Activated CD4-positive, alpha-beta memory T cell treated with anti-CD3 and anti-CD28 coated beads, Interleukin-2, amount 10 ng/mL, durations not matched to agents 7 days and 5 days (primary cell): ENCODE measurements at regions not wholly inside any gene's neighbourhood (a gene's known extent, or its start where the extent isn't known, plus 50 kb on each side); places are given as distances from the start of the nearest gene placed in this dataset.

Experiments used
- CTCF ChIA-PET: fragments of 350-600 bp; sonication (Branson Sonifier 250); formaldehyde crosslinking; loops from one replicate; lab custom pipeline; 2021; ENCODE audit warnings: antibody characterized with exemption, inconsistent platforms; lab: Charles Lee
- POLR2A ChIA-PET: fragments of 350-600 bp; sonication (Branson Sonifier 250); formaldehyde crosslinking; loops from one replicate; lab custom pipeline; 2021; ENCODE audit warnings: antibody characterized with exemption; lab: Charles Lee
- DNase-seq: peaks from one replicate; pipeline ENCODE4 v3.0.0-alpha.2; 2020
- H3K27ac Mint-ChIP-seq: one replicate; pipeline ENCODE4 v1.8.0; 2021; ENCODE audit warnings: mild to moderate bottlenecking, mixed read lengths
- H3K27me3 Mint-ChIP-seq: one replicate; pipeline ENCODE4 v1.8.0; 2021; ENCODE audit warnings: mixed read lengths
- H3K36me3 Mint-ChIP-seq: one replicate; pipeline ENCODE4 v1.8.0; 2021; ENCODE audit warnings: low read depth, mixed read lengths
- H3K4me1 Mint-ChIP-seq: one replicate; pipeline ENCODE4 v1.8.0; 2021; ENCODE audit warnings: mixed read lengths
- H3K4me3 Mint-ChIP-seq: one replicate; pipeline ENCODE4 v1.8.0; 2021; ENCODE audit warnings: mild to moderate bottlenecking, mixed read lengths
- H3K9me3 Mint-ChIP-seq: one replicate; pipeline ENCODE4 v1.8.0; 2021; ENCODE audit warnings: mixed read lengths

DNA sequence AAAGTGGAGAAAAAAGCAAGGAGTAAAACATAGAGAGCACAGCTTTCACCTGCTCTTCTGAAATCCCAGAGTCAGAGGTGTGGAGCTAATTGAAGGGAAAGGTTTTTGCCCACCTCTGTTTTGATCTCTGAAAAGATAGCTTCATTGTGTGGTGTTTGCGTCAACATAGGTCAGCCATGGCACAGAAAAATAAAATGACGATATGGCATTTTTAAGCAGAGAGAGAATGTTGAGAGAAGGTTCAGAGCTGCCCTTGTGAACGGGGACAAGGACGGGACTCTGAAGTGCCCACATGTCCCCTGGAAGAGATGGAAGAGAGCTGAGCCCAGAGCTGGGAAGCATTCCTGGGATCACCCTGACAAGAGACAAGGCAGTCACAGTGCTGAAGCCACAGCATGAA lies 249.4 kb upstream of the PLSCR5 start:
- H3K27me3 Mint-ChIP-seq: no peaks in the 10 kb centered on the region
- no peak overlapping the region for H3K4me3 Mint-ChIP-seq
- no peak for DNase-seq
- no peaks in the 10 kb centered on the region for H3K4me1 Mint-ChIP-seq
- H3K27ac Mint-ChIP-seq: no peak overlapping the region
- peaks cover 2% of the 10 kb centered on the region for H3K9me3 Mint-ChIP-seq
- CTCF ChIA-PET: no interaction called here
- H3K36me3 Mint-ChIP-seq: no peaks in the 10 kb centered on the region
- POLR2A ChIA-PET: no interaction called here

DNA sequence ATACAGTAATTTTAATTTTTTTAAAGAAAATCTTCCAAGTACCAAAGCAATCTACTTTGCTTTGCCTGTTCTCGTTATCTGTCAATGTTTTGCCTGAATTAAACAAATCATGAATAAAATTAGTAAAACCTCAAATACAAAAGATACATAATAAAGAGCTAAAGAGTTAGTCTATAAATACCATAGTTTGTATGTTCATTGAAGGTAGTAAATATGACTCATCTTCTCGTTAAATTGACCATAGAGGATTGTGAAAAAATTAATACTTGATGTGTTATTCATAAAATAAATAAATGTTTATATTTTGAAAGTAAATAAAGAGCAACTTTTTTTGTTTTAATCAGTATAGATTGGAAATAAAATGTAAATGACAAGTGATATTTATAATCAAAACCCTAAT lies 246.5 kb upstream of the PLSCR5 start:
- no peak overlapping the region for H3K27ac Mint-ChIP-seq
- ChIA-PET POLR2A (no interaction called here), CTCF (no interaction called here)
- no peaks in the 10 kb centered on the region for H3K36me3 Mint-ChIP-seq
- no peaks in the 10 kb centered on the region for H3K27me3 Mint-ChIP-seq
- no peaks in the 10 kb centered on the region for H3K4me1 Mint-ChIP-seq
- peaks cover 2% of the 10 kb centered on the region for H3K9me3 Mint-ChIP-seq
- no peak overlapping the region for H3K4me3 Mint-ChIP-seq
- DNase-seq: no peak

DNA sequence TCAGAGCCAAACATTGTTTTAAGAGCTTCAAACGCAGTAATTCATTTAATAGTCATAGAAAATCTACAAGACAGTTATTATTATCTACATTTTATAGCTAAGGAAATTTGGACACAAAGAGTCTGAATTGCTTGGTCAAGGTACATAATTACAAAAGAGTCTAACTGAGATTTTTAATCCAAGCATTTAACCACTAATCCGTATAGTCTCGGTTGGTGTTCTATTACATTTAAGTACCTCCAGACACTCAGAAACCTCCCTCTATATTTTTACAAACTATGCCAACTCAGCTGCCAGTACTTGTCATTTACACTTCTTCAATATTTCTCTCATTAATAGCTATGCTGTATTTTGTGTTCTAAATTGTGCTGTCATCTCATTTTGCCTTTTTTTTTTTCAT lies 240.2 kb upstream of the PLSCR5 start:
- CTCF ChIA-PET: no interaction called here
- Mint-ChIP-seq H3K4me1 (no peaks in the 10 kb centered on the region), H3K9me3 (peaks cover 5% of the 10 kb centered on the region), H3K4me3 (no peak overlapping the region), H3K27me3 (no peaks in the 10 kb centered on the region), H3K27ac (no peak overlapping the region), H3K36me3 (no peaks in the 10 kb centered on the region)
- POLR2A ChIA-PET: no interaction called here
- no peak for DNase-seq

- H3K27ac Mint-ChIP-seq: no peak overlapping the region
- DNase-seq: no peak
- POLR2A ChIA-PET: no interaction called here
- no peaks in the 10 kb centered on the region for H3K36me3 Mint-ChIP-seq
- peaks cover 5% of the 10 kb centered on the region for H3K9me3 Mint-ChIP-seq
- H3K4me1 Mint-ChIP-seq: no peaks in the 10 kb centered on the region
- CTCF ChIA-PET: no interaction called here
- no peaks in the 10 kb centered on the region for H3K27me3 Mint-ChIP-seq
- H3K4me3 Mint-ChIP-seq: no peak overlapping the region
These were observed 238.3 kb upstream of the PLSCR5 start for GRCh38 chr3:146843476-146843875.

GRCh38 chr3:146839727-146840375 lies 234.7 kb upstream of the PLSCR5 start:
- Mint-ChIP-seq H3K27me3 (no peaks in the 10 kb centered on the region), H3K4me3 (no peak overlapping the region), H3K9me3 (peaks cover 2% of the 10 kb centered on the region), H3K27ac (no peak overlapping the region), H3K36me3 (no peaks in the 10 kb centered on the region), H3K4me1 (no peaks in the 10 kb centered on the region)
- CTCF ChIA-PET: no interaction called here
- DNase-seq: no peak
- POLR2A ChIA-PET: no interaction called here

GRCh38 chr3:146838221-146838620 lies 233.1 kb upstream of the PLSCR5 start:
- no peak overlapping the region for H3K4me3 Mint-ChIP-seq
- ChIA-PET CTCF (no interaction called here), POLR2A (no interaction called here)
- H3K27ac Mint-ChIP-seq: no peak overlapping the region
- DNase-seq: no peak
- H3K4me1 Mint-ChIP-seq: no peaks in the 10 kb centered on the region
- peaks cover 2% of the 10 kb centered on the region for H3K9me3 Mint-ChIP-seq
- H3K27me3 Mint-ChIP-seq: no peaks in the 10 kb centered on the region
- H3K36me3 Mint-ChIP-seq: no peaks in the 10 kb centered on the region

DNA sequence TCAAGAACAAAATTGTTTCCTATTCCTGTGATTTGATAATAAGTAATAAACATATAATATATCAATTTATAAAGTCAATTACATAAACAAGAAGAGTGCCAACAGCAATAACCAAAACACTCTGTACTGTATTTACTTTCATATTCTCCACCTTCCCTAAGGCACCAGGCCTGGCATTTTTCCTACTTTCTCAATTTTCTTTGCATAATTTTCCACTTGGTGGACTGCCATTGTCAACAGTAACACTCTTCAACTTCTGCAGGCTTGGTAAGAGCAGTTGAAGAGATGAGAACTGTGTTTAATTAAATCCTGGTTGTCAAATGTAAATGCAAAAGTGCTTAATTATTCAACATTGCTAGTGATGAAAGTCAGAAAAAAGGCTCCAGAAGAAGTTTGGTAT lies 229.8 kb upstream of the PLSCR5 start:
- ChIA-PET CTCF (no interaction called here), POLR2A (no interaction called here)
- Mint-ChIP-seq H3K36me3 (no peaks in the 10 kb centered on the region), H3K4me1 (no peaks in the 10 kb centered on the region), H3K9me3 (no peaks in the 10 kb centered on the region), H3K4me3 (no peak overlapping the region), H3K27me3 (no peaks in the 10 kb centered on the region), H3K27ac (no peak overlapping the region)
- no peak for DNase-seq

GRCh38 chr3:146832857-146833458 lies 227.8 kb upstream of the PLSCR5 start:
- ChIA-PET CTCF (no interaction called here), POLR2A (no interaction called here)
- H3K27me3 Mint-ChIP-seq: no peaks in the 10 kb centered on the region
- no peak overlapping the region for H3K4me3 Mint-ChIP-seq
- H3K9me3 Mint-ChIP-seq: no peaks in the 10 kb centered on the region
- no peaks in the 10 kb centered on the region for H3K36me3 Mint-ChIP-seq
- no peak overlapping the region for H3K27ac Mint-ChIP-seq
- no peak for DNase-seq
- no peaks in the 10 kb centered on the region for H3K4me1 Mint-ChIP-seq

- DNase-seq: no peak
- Mint-ChIP-seq H3K4me3 (no peak overlapping the region), H3K4me1 (no peaks in the 10 kb centered on the region), H3K27me3 (no peaks in the 10 kb centered on the region), H3K9me3 (no peaks in the 10 kb centered on the region), H3K27ac (no peak overlapping the region), H3K36me3 (no peaks in the 10 kb centered on the region)
- POLR2A ChIA-PET: no interaction called here
- CTCF ChIA-PET: interaction anchor here (0.7 kb wide), 1 partner anchor 75 kb away, joined by 3 read pairs; no protein-coding TSS in a partner anchor
These were observed 226.5 kb upstream of the PLSCR5 start for GRCh38 chr3:146831659-146832058.

- no peaks in the 10 kb centered on the region for H3K27me3 Mint-ChIP-seq
- POLR2A ChIA-PET: no interaction called here
- CTCF ChIA-PET: no interaction called here
- no peaks in the 10 kb centered on the region for H3K9me3 Mint-ChIP-seq
- H3K36me3 Mint-ChIP-seq: no peaks in the 10 kb centered on the region
- no peak overlapping the region for H3K27ac Mint-ChIP-seq
- no peaks in the 10 kb centered on the region for H3K4me1 Mint-ChIP-seq
- DNase-seq: no peak
- no peak overlapping the region for H3K4me3 Mint-ChIP-seq
These were observed 225.1 kb upstream of the PLSCR5 start for GRCh38 chr3:146830231-146830630.

- Mint-ChIP-seq H3K4me1 (no peaks in the 10 kb centered on the region), H3K9me3 (no peaks in the 10 kb centered on the region), H3K4me3 (no peak overlapping the region), H3K36me3 (no peaks in the 10 kb centered on the region), H3K27ac (no peak overlapping the region), H3K27me3 (no peaks in the 10 kb centered on the region)
- POLR2A ChIA-PET: no interaction called here
- CTCF ChIA-PET: no interaction called here
- DNase-seq: no peak
These were observed 222.7 kb upstream of the PLSCR5 start for GRCh38 chr3:146827836-146828235.

GRCh38 chr3:146823622-146824021 lies 218.5 kb upstream of the PLSCR5 start:
- no peaks in the 10 kb centered on the region for H3K9me3 Mint-ChIP-seq
- H3K27me3 Mint-ChIP-seq: no peaks in the 10 kb centered on the region

DNA sequence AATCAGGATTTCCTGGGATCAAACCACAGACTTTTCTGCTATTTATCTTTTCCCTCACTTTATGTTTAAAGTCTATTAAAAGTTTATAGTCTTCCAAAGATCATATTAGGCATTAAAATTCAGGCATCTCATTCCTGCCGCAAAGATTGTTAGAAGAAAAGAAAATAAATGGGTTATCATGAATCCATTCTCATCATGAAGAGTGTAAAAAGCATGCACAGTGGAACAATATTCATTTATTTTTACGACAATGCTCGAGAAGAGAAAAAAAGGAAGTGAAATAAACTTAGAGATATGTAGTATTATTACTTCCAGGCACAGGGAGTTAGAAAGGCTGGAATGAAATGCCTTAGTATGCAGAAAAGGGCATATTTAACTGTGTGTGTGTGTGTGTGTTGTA lies 213.7 kb upstream of the PLSCR5 start:
- CTCF ChIA-PET: no interaction called here

More at GRCh38 chr3:146823622-146824021, 218.5 kb upstream of the PLSCR5 start:
- no peaks in the 10 kb centered on the region for H3K36me3 Mint-ChIP-seq
- H3K27ac Mint-ChIP-seq: no peak overlapping the region
- POLR2A ChIA-PET: no interaction called here
- no peak overlapping the region for H3K4me3 Mint-ChIP-seq
- CTCF ChIA-PET: no interaction called here
- no peaks in the 10 kb centered on the region for H3K4me1 Mint-ChIP-seq
- DNase-seq: no peak

DNA sequence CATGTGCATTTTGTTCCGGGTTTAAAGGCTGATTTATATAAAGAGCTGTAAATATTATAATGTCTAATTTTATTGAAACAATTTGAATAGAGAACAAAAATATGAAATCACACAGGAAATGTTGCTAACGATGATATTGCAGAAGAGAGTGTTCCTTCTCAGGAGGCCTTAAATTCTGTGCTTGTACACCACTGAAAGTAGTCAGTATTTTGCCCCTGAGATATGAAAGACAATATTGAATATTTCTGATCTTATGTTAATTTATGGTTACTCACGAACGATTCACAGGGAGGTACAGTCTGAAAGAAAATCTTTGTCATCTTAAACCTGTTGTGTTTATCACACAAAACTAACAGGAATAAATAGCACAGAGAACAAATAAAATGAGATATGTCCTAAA lies 213.2 kb upstream of the PLSCR5 start:
- no peak for DNase-seq
- Mint-ChIP-seq H3K4me3 (no peak overlapping the region), H3K27me3 (no peaks in the 10 kb centered on the region), H3K36me3 (no peaks in the 10 kb centered on the region), H3K4me1 (no peaks in the 10 kb centered on the region), H3K27ac (no peak overlapping the region), H3K9me3 (no peaks in the 10 kb centered on the region)
- POLR2A ChIA-PET: no interaction called here
- CTCF ChIA-PET: no interaction called here

More for the DNA sequence above, 213.7 kb upstream of the PLSCR5 start:
- no peak for DNase-seq
- Mint-ChIP-seq H3K27me3 (no peaks in the 10 kb centered on the region), H3K27ac (no peak overlapping the region), H3K36me3 (no peaks in the 10 kb centered on the region), H3K4me1 (no peaks in the 10 kb centered on the region), H3K4me3 (no peak overlapping the region), H3K9me3 (no peaks in the 10 kb centered on the region)
- POLR2A ChIA-PET: no interaction called here
